Activated CD8-positive, alpha-beta T cell treated with anti-CD3 and anti-CD28 coated beads for 36 hours (primary cell): ENCODE measurements at regions not wholly inside any gene's neighbourhood (a gene's known extent, or its start where the extent isn't known, plus 50 kb on each side); places are given as distances from the start of the nearest gene placed in this dataset.

Source experiments
- ATAC-seq: fragments of 200-7000 bp; cut with Tn5 transposase; one replicate; pipeline ENCODE4 v1.10.0; 2021; ENCODE audit warnings: mild to moderate bottlenecking, moderate library complexity
- CTCF ChIA-PET: fragments of 350-600 bp; sonication (Branson Sonifier 250); formaldehyde crosslinking; loops from one replicate; lab custom pipeline; 2021; ENCODE audit warnings: antibody characterized with exemption; lab: Charles Lee
- POLR2A ChIA-PET: fragments of 350-600 bp; sonication (Branson Sonifier 250); formaldehyde crosslinking; loops from one replicate; lab custom pipeline; 2021; ENCODE audit warnings: antibody characterized with exemption; lab: Charles Lee
- DNase-seq: peaks from one replicate; pipeline ENCODE4 v3.0.0-alpha.2; 2020
- H3K27ac Mint-ChIP-seq: one replicate; pipeline ENCODE4 v1.8.0; 2021; ENCODE audit warnings: mild to moderate bottlenecking, mixed read lengths
- H3K27me3 Mint-ChIP-seq: one replicate; pipeline ENCODE4 v1.8.0; 2021; ENCODE audit warnings: mixed read lengths
- H3K36me3 Mint-ChIP-seq: one replicate; pipeline ENCODE4 v1.8.0; 2021; ENCODE audit warnings: low read depth, mixed read lengths
- H3K4me1 Mint-ChIP-seq: one replicate; pipeline ENCODE4 v1.8.0; 2021; ENCODE audit warnings: low read depth, mixed read lengths
- H3K4me3 Mint-ChIP-seq: one replicate; pipeline ENCODE4 v1.8.0; 2021; ENCODE audit warnings: mild to moderate bottlenecking, moderate library complexity, mixed read lengths
- H3K9me3 Mint-ChIP-seq: one replicate; pipeline ENCODE4 v1.8.0; 2021; ENCODE audit warnings: mixed read lengths
- intact Hi-C: fragments of 100-400 bp; cut with micrococcal nuclease; formaldehyde crosslinking; loops from one replicate; pipeline ENCODE4 v1.10.0; 2022
- TF ChIP-seq, protein P1 (sequence below): fragments of 200-600 bp; IDR thresholded peaks from one replicate; pipeline ENCODE4 v1.8.0; 2022; ENCODE audit warnings: antibody characterized with exemption, mild to moderate bottlenecking

DNA sequence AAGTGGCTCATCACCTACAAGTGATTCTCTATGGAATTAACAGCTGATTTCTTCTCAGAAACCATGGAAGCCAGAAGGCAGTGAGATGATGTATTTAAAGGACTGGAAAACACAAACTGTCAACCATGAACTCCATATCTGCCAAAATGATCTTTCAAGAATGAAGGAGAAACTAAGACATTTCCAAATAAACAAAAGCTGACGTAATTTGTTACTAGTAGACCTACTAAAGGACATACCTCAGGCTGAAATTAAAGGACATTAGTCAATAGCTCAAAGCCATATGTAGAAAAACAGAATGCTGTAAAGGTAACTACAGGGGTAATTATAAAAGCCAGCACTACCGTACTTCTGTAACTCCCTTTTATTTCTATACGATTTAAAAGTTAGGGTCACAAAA lies 129.4 kb upstream of the TMEM45B start:
- no peak for DNase-seq
- POLR2A ChIA-PET: interaction anchor here (0.6 kb wide), 1 partner anchor 55 kb away, joined by 3 read pairs; no protein-coding TSS in a partner anchor
- Mint-ChIP-seq H3K4me1 (no peaks in the 10 kb centered on the region), H3K27me3 (no peaks in the 10 kb centered on the region), H3K4me3 (no peak overlapping the region), H3K9me3 (no peaks in the 10 kb centered on the region), H3K27ac (no peak overlapping the region), H3K36me3 (no peaks in the 10 kb centered on the region)
- intact Hi-C loops: no loop called here
- TF ChIP-seq, protein P1, sequence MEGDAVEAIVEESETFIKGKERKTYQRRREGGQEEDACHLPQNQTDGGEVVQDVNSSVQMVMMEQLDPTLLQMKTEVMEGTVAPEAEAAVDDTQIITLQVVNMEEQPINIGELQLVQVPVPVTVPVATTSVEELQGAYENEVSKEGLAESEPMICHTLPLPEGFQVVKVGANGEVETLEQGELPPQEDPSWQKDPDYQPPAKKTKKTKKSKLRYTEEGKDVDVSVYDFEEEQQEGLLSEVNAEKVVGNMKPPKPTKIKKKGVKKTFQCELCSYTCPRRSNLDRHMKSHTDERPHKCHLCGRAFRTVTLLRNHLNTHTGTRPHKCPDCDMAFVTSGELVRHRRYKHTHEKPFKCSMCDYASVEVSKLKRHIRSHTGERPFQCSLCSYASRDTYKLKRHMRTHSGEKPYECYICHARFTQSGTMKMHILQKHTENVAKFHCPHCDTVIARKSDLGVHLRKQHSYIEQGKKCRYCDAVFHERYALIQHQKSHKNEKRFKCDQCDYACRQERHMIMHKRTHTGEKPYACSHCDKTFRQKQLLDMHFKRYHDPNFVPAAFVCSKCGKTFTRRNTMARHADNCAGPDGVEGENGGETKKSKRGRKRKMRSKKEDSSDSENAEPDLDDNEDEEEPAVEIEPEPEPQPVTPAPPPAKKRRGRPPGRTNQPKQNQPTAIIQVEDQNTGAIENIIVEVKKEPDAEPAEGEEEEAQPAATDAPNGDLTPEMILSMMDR: no peak
- CTCF ChIA-PET: interaction anchor here (1.0 to 1.8 kb wide), 2 partner anchors 9 kb away, joined by 3 to 7 read pairs; no protein-coding TSS in a partner anchor
- no peak for ATAC-seq

DNA sequence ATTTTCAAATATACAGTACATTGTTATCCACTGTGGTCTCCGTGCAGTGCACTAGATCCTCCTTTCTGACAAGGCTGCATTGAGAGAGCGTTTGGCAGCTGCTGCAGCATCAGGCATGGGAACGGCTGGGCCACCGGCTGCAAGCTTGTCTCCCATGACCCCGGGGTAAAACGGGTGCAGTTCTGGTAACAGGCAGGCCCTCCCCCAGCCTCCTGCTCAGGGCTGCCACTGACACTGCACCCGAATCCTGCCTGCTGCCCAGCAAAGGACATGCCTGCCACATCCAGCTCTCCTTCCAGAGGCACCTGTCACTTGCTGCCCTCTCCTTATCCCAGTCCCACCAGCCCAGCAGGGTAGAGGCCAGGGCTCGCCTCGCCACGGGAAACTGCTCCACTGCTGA lies 124.5 kb upstream of the TMEM45B start:
- Mint-ChIP-seq H3K27me3 (no peaks in the 10 kb centered on the region), H3K9me3 (no peaks in the 10 kb centered on the region), H3K4me1 (peaks cover 3% of the 10 kb centered on the region), H3K36me3 (no peaks in the 10 kb centered on the region), H3K27ac (no peak overlapping the region), H3K4me3 (no peak overlapping the region)
- CTCF ChIA-PET: interaction anchor here (0.8 to 1.3 kb wide), 4 partner anchors 10 to 327 kb away, joined by 3 to 6 read pairs (median 3); no protein-coding TSS in a partner anchor
- intact Hi-C loops: no loop called here
- no peak for DNase-seq
- POLR2A ChIA-PET: no interaction called here
- no peak for ATAC-seq
- TF ChIP-seq, protein P1: no peak

GRCh38 chr11:129694538-129694937 lies 121.1 kb upstream of the TMEM45B start:
- ATAC-seq (no peak), DNase-seq (peak; percentile 31)
- no peaks in the 10 kb centered on the region for H3K36me3 Mint-ChIP-seq
- POLR2A ChIA-PET: no interaction called here
- peaks cover 3% of the 10 kb centered on the region for H3K4me1 Mint-ChIP-seq
- intact Hi-C loops: no loop called here
- TF ChIP-seq, protein P1: no peak
- no peak overlapping the region for H3K27ac Mint-ChIP-seq
- H3K27me3 Mint-ChIP-seq: no peaks in the 10 kb centered on the region
- H3K9me3 Mint-ChIP-seq: no peaks in the 10 kb centered on the region
- H3K4me3 Mint-ChIP-seq: peak overlapping the region; percentile 14
- CTCF ChIA-PET: interaction anchor here (0.5 to 3.7 kb wide), 12 partner anchors 9 to 576 kb away, joined by 3 to 19 read pairs (median 5); partner anchors contain the start of gene BARX2

DNA sequence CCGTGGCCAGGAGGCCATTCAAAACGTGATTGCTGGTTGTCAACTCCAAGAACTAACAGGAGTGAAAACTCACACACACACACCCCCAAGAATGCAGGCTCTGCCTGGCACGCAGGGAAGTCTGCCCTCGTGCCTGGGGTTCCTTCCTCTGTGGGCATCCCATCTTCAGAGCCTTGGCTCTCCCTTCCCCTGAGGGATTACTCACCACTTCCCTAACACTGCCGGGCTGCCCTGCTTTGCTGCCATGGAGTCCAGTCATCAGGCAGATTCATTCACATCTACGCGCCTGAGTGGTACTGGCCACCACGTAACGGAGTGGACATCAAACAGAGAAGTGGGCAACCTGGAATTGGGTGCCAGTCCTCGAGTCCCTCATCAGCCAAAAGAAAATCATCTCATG lies 120.7 kb upstream of the TMEM45B start:
- intact Hi-C loops: loop anchor here (5.0 kb wide), 1 partner anchor 333 kb away; no protein-coding TSS in a partner anchor
- TF ChIP-seq, protein P1: no peak
- ChIA-PET POLR2A (no interaction called here), CTCF (interaction anchor here (0.5 to 3.7 kb wide), 25 partner anchors 8 to 576 kb away, joined by 3 to 19 read pairs (median 4); partner anchors contain the start of gene BARX2)
- no peaks in the 10 kb centered on the region for H3K9me3 Mint-ChIP-seq
- DNase-seq: no peak
- H3K27ac Mint-ChIP-seq: no peak overlapping the region
- H3K4me1 Mint-ChIP-seq: peaks cover 3% of the 10 kb centered on the region
- ATAC-seq: no peak
- H3K4me3 Mint-ChIP-seq: peak overlapping the region; percentile 14
- H3K27me3 Mint-ChIP-seq: no peaks in the 10 kb centered on the region
- H3K36me3 Mint-ChIP-seq: no peaks in the 10 kb centered on the region

- Mint-ChIP-seq H3K27ac (no peak overlapping the region), H3K9me3 (no peaks in the 10 kb centered on the region), H3K4me1 (peaks cover 3% of the 10 kb centered on the region), H3K27me3 (peaks cover 2% of the 10 kb centered on the region), H3K36me3 (no peaks in the 10 kb centered on the region), H3K4me3 (peak overlapping the region; percentile 71)
- DNase-seq (peak; percentile 80), ATAC-seq (peak; percentile 96)
- intact Hi-C loops: loop anchor here (5.0 kb wide), 1 partner anchor 333 kb away; no protein-coding TSS in a partner anchor
- ChIA-PET CTCF (interaction anchor here (0.7 to 3.7 kb wide), 26 partner anchors 8 to 577 kb away, joined by 3 to 19 read pairs (median 4); partner anchors contain the start of gene BARX2), POLR2A (no interaction called here)
- TF ChIP-seq, protein P1: peak; percentile 56
These were observed 119.9 kb upstream of the TMEM45B start for GRCh38 chr11:129695571-129696308.
